SK-N-SH (cell line): ENCODE measurements at regions not wholly inside any gene's neighbourhood (a gene's known extent, or its start where the extent isn't known, plus 50 kb on each side); places are given as distances from the start of the nearest gene placed in this dataset.

Experiments
- CTCF ChIA-PET: fragments of 300-600, 350-600 bp; formaldehyde crosslinking; extraction: SDS; loops from one replicate; lab custom pipeline; 2021; lab: Yijun Ruan, JAX
- POLR2A ChIA-PET: fragments of 350-600 bp; sonication (Branson Sonifier 250); formaldehyde crosslinking; extraction: SDS; loops from one replicate; lab custom pipeline; 2020; ENCODE audit warnings: antibody characterized with exemption, inconsistent platforms; lab: Yijun Ruan, JAX
- DNase-seq: peaks from one replicate; pipeline ENCODE4 v3.0.0; 2012
- H2AFZ ChIP-seq: fragments of 200-600 bp; sonication (generic); 2 replicates; pipeline ENCODE4 v1.8.1; 2016; ENCODE audit warnings: antibody characterized with exemption, mild to moderate bottlenecking, low read depth
- H3F3A ChIP-seq: fragments of 200-600 bp; sonication (generic); replicated peaks from 2 replicates; pipeline ENCODE3; 2016; ENCODE audit warnings: antibody characterized with exemption, mild to moderate bottlenecking; ENCODE audit not compliant: insufficient read depth
- H3K27ac ChIP-seq, 2 experiments: fragments of 200-500 bp in 1 of 2; fragments of 200-600 bp in 1 of 2; sonication (Bioruptor generic) in 1 of 2; sonication (generic), shearing (Covaris generic) in 1 of 2; 2 replicates each; pipeline versions ENCODE4 v1.5.1 to v1.6.1; 2014 to 2016; ENCODE audit warnings: low read depth in 2 of 2, inconsistent platforms in 1 of 2, low read length in 1 of 2, mild to moderate bottlenecking in 1 of 2, mixed read lengths in 1 of 2
- H3K27me3 ChIP-seq: fragments of 200-600 bp; sonication (generic), shearing (Covaris generic); 2 replicates; pipeline ENCODE4 v1.6.1; 2016; ENCODE audit warnings: mixed run types; ENCODE audit not compliant: insufficient read depth
- H3K36me3 ChIP-seq, 2 experiments: fragments of 200-500 bp in 1 of 2; fragments of 200-600 bp in 1 of 2; sonication (Bioruptor generic) in 1 of 2; sonication (generic) in 1 of 2; replicated peaks in 1 of 2; 2 replicates each; pipeline versions ENCODE3 to v1.5.1; 2014 to 2016; ENCODE audit warnings: low read length in 1 of 2, mild to moderate bottlenecking in 1 of 2; ENCODE audit not compliant: insufficient read depth in 2 of 2, control insufficient read depth in 1 of 2
- H3K4me1 ChIP-seq, 2 experiments: fragments of 200-500 bp in 1 of 2; fragments of 200-600 bp in 1 of 2; sonication (Bioruptor generic) in 1 of 2; sonication (generic), shearing (Covaris generic) in 1 of 2; 2 replicates each; pipeline versions ENCODE4 v1.5.1 to v1.6.1; 2014 to 2016; ENCODE audit warnings: low read depth in 1 of 2, low read length in 1 of 2, mixed run types in 1 of 2; ENCODE audit not compliant: insufficient read depth in 2 of 2, control insufficient read depth in 1 of 2
- H3K4me2 ChIP-seq: fragments of 200-600 bp; sonication (generic), shearing (Covaris generic); 2 replicates; pipeline ENCODE4 v1.6.1; 2017; ENCODE audit warnings: mixed run types
- H3K4me3 ChIP-seq, 2 experiments: fragments of 200-500 bp in 1 of 2; fragments of 200-600 bp in 1 of 2; sonication (Bioruptor generic) in 1 of 2; sonication (generic), shearing (Covaris generic) in 1 of 2; 2 replicates each; pipeline versions ENCODE4 v1.5.1 to v1.8.1; 2014 to 2016; ENCODE audit warnings: low read depth in 2 of 2, inconsistent platforms in 1 of 2, low read length in 1 of 2, mild to moderate bottlenecking in 1 of 2, mixed read lengths in 1 of 2, moderate library complexity in 1 of 2
- H3K79me2 ChIP-seq: fragments of 200-600 bp; sonication (generic); 2 replicates; pipeline ENCODE4 v1.8.1; 2017; ENCODE audit warnings: mild to moderate bottlenecking; ENCODE audit not compliant: insufficient read depth
- H3K9ac ChIP-seq: fragments of 200-600 bp; sonication (generic); 2 replicates; pipeline ENCODE4 v1.6.1; 2017; ENCODE audit warnings: mixed run types
- H3K9me2 ChIP-seq: fragments of 200-600 bp; sonication (generic); 2 replicates; pipeline ENCODE4 v1.6.1; 2017; ENCODE audit warnings: mixed run types
- H3K9me3 ChIP-seq: fragments of 200-600 bp; sonication (generic); 2 replicates; pipeline ENCODE4 v1.6.1; 2017; ENCODE audit warnings: mixed run types, mild to moderate bottlenecking, moderate library complexity
- H4K20me1 ChIP-seq: fragments of 200-600 bp; sonication (generic); 2 replicates; pipeline ENCODE4 v1.6.1; 2017; ENCODE audit warnings: mild to moderate bottlenecking, mixed run types; ENCODE audit not compliant: insufficient read depth
- EP300 ChIP-seq, 2 experiments: IDR thresholded peaks; 2 replicates each; pipeline versions ENCODE4 v1.4.0 to v1.6.1; 2012; ENCODE audit warnings: borderline replicate concordance in 1 of 2, low read depth in 1 of 2, low read length in 1 of 2
- EZH2phosphoT487 ChIP-seq: fragments of 200-600 bp; sonication (generic); IDR thresholded peaks from 2 replicates; pipeline ENCODE4 v1.6.1; 2017; ENCODE audit warnings: low read depth, mixed run types, mild to moderate bottlenecking, antibody characterized with exemption, moderate library complexity, borderline replicate concordance
- FOSL2 ChIP-seq: IDR thresholded peaks from 2 replicates; pipeline ENCODE4 v1.4.0; 2012; ENCODE audit warnings: low read depth, mild to moderate bottlenecking, moderate library complexity, borderline replicate concordance
- FOXJ3 ChIP-seq: sonication (generic); formaldehyde crosslinking; IDR thresholded peaks from 2 replicates; pipeline ENCODE4 v1.5.1; 2020; ENCODE audit warnings: mild to moderate bottlenecking, missing genetic modification reagents
- FOXM1 ChIP-seq: IDR thresholded peaks from 2 replicates; pipeline ENCODE4 v1.4.0; 2012; ENCODE audit warnings: low read depth, mild to moderate bottlenecking
- GATA2 ChIP-seq: sonication (generic); formaldehyde crosslinking; IDR thresholded peaks from 2 replicates; pipeline ENCODE4 v1.5.0; 2020; ENCODE audit warnings: mild to moderate bottlenecking, missing genetic modification reagents
- JUND ChIP-seq: IDR thresholded peaks from 2 replicates; pipeline ENCODE4 v1.4.0; 2012
- MEF2A ChIP-seq: IDR thresholded peaks from 2 replicates; pipeline ENCODE4 v1.4.0; 2012; ENCODE audit warnings: low read depth, borderline replicate concordance
- NFIC ChIP-seq: IDR thresholded peaks from 2 replicates; pipeline ENCODE4 v1.4.0; 2012; ENCODE audit warnings: borderline replicate concordance
- NRF1 ChIP-seq: IDR thresholded peaks from 2 replicates; pipeline ENCODE4 v1.6.1; 2012; ENCODE audit warnings: low read depth, mild to moderate bottlenecking, low read length
- POLR2AphosphoS5 ChIP-seq: IDR thresholded peaks from 2 replicates; pipeline ENCODE4 v1.6.1; 2012; ENCODE audit warnings: low read depth, low read length
- RCOR1 ChIP-seq: fragments of 150-350 bp; IDR thresholded peaks from 2 replicates; pipeline ENCODE4 v1.6.1; 2017; ENCODE audit warnings: antibody characterized with exemption, low read length
- RFX5 ChIP-seq: IDR thresholded peaks from 2 replicates; pipeline ENCODE4 v1.6.1; 2012; ENCODE audit warnings: mild to moderate bottlenecking, improper control_type of control experiment, low read length
- RXRA ChIP-seq: IDR thresholded peaks from 2 replicates; pipeline ENCODE4 v1.4.0; 2012; ENCODE audit warnings: low read depth, mild to moderate bottlenecking, borderline replicate concordance
- SIN3A ChIP-seq: IDR thresholded peaks from 2 replicates; pipeline ENCODE4 v1.6.1; 2012; ENCODE audit warnings: low read depth, mild to moderate bottlenecking, low read length, moderate library complexity, borderline replicate concordance
- TCF12 ChIP-seq: IDR thresholded peaks from 2 replicates; pipeline ENCODE4 v1.4.0; 2012
- TEAD4 ChIP-seq: IDR thresholded peaks from 2 replicates; pipeline ENCODE4 v1.4.0; 2012; ENCODE audit warnings: mild to moderate bottlenecking, borderline replicate concordance; ENCODE audit not compliant: insufficient read depth
- YY1 ChIP-seq: IDR thresholded peaks from 2 replicates; pipeline ENCODE4 v1.4.0; 2012; ENCODE audit warnings: low read depth, mild to moderate bottlenecking
- WGBS: methylation state at CpG from one replicate; pipeline ENCODE4 v1.1.6; 2017; ENCODE audit warnings: low lambda C conversion rate; 5-methylcytosine and 5-hydroxymethylcytosine counted together
- TF ChIP-seq, protein P1 (sequence below): fragments of 150-350 bp; IDR thresholded peaks from 2 replicates; pipeline ENCODE4 v1.6.1; 2017; ENCODE audit warnings: antibody characterized with exemption, low read length, low read depth, borderline replicate concordance
- TF ChIP-seq, protein P2 (sequence below): IDR thresholded peaks from 2 replicates; pipeline ENCODE4 v1.4.0; 2012; ENCODE audit warnings: low read depth
- TF ChIP-seq, protein P3 (sequence below): IDR thresholded peaks from 2 replicates; pipeline ENCODE4 v1.4.0; 2012; ENCODE audit warnings: low read depth, borderline replicate concordance
- TF ChIP-seq, protein P4 (sequence below): fragments of 150-350 bp; IDR thresholded peaks from 2 replicates; pipeline ENCODE4 v1.6.1; 2016; ENCODE audit warnings: mild to moderate bottlenecking, low read depth, low read length
- TF ChIP-seq, protein P5 (sequence below): IDR thresholded peaks from 2 replicates; pipeline ENCODE4 v1.6.1; 2012; ENCODE audit warnings: mild to moderate bottlenecking, low read depth, low read length, moderate library complexity
- TF ChIP-seq, protein P6 (sequence below): fragments of 200-600 bp; sonication (generic); IDR thresholded peaks from 2 replicates; pipeline ENCODE4 v1.6.1; 2017; ENCODE audit warnings: antibody characterized with exemption, mild to moderate bottlenecking, moderate library complexity

DNA sequence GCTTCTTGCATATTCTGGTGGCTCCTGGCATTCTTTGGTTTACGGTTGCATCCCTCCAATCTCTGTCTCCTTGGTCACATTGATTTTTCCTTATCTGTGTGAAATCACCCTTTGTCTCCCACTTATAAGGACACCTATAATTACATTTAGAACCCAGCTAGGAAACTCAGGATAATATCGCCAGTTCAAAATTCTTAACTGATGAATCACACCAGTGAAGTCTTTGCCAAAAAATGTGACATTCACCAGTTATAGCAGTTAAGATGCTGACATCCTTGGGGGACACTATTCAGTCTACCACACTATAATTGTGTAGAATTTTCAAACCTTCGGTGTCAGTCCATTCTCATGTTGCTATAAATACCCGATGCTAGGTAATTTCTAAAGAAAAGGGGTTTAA is 320.2 kb downstream of the TMX3 start:
- ChIA-PET CTCF (no interaction called here), POLR2A (no interaction called here)
- TF ChIP-seq NRF1 (no peak), YY1 (no peak), NFIC (peak; percentile 41; the same call in 1 of the 2 replicates), FOXM1 (no peak), TEAD4 (0 out of 2 replicates have a peak, but pooled peaks have one; percentile 21), JUND (peak; percentile 67), RFX5 (no peak), FOSL2 (0 out of 2 replicates have a peak, but pooled peaks have one; percentile 30), FOXJ3 (CRISPR knock-in tag) (no peak), POLR2AphosphoS5 (no peak), TCF12 (peak; percentile 68), EZH2phosphoT487 (no peak), EP300 (IDR thresholded peaks at IDR 0.05; ENCODE audit: borderline replicate concordance in 1 of 2, low read depth in 1 of 2, low read length in 1 of 2) (peak in 1 of 2 experiments; percentile 60; a peak in 2 of 4 replicates), RXRA (no peak), GATA2 (CRISPR knock-in tag) (no peak), MEF2A (no peak), SIN3A (no peak), RCOR1 (no peak)
- TF ChIP-seq, protein P1, sequence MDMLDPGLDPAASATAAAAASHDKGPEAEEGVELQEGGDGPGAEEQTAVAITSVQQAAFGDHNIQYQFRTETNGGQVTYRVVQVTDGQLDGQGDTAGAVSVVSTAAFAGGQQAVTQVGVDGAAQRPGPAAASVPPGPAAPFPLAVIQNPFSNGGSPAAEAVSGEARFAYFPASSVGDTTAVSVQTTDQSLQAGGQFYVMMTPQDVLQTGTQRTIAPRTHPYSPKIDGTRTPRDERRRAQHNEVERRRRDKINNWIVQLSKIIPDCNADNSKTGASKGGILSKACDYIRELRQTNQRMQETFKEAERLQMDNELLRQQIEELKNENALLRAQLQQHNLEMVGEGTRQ: no peak
- TF ChIP-seq, protein P2, sequence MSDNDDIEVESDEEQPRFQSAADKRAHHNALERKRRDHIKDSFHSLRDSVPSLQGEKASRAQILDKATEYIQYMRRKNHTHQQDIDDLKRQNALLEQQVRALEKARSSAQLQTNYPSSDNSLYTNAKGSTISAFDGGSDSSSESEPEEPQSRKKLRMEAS: no peak
- TF ChIP-seq, protein P3, sequence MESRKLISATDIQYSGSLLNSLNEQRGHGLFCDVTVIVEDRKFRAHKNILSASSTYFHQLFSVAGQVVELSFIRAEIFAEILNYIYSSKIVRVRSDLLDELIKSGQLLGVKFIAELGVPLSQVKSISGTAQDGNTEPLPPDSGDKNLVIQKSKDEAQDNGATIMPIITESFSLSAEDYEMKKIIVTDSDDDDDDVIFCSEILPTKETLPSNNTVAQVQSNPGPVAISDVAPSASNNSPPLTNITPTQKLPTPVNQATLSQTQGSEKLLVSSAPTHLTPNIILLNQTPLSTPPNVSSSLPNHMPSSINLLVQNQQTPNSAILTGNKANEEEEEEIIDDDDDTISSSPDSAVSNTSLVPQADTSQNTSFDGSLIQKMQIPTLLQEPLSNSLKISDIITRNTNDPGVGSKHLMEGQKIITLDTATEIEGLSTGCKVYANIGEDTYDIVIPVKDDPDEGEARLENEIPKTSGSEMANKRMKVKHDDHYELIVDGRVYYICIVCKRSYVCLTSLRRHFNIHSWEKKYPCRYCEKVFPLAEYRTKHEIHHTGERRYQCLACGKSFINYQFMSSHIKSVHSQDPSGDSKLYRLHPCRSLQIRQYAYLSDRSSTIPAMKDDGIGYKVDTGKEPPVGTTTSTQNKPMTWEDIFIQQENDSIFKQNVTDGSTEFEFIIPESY: no peak
- TF ChIP-seq, protein P4, sequence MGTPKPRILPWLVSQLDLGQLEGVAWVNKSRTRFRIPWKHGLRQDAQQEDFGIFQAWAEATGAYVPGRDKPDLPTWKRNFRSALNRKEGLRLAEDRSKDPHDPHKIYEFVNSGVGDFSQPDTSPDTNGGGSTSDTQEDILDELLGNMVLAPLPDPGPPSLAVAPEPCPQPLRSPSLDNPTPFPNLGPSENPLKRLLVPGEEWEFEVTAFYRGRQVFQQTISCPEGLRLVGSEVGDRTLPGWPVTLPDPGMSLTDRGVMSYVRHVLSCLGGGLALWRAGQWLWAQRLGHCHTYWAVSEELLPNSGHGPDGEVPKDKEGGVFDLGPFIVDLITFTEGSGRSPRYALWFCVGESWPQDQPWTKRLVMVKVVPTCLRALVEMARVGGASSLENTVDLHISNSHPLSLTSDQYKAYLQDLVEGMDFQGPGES: no peak
- TF ChIP-seq, protein P5, sequence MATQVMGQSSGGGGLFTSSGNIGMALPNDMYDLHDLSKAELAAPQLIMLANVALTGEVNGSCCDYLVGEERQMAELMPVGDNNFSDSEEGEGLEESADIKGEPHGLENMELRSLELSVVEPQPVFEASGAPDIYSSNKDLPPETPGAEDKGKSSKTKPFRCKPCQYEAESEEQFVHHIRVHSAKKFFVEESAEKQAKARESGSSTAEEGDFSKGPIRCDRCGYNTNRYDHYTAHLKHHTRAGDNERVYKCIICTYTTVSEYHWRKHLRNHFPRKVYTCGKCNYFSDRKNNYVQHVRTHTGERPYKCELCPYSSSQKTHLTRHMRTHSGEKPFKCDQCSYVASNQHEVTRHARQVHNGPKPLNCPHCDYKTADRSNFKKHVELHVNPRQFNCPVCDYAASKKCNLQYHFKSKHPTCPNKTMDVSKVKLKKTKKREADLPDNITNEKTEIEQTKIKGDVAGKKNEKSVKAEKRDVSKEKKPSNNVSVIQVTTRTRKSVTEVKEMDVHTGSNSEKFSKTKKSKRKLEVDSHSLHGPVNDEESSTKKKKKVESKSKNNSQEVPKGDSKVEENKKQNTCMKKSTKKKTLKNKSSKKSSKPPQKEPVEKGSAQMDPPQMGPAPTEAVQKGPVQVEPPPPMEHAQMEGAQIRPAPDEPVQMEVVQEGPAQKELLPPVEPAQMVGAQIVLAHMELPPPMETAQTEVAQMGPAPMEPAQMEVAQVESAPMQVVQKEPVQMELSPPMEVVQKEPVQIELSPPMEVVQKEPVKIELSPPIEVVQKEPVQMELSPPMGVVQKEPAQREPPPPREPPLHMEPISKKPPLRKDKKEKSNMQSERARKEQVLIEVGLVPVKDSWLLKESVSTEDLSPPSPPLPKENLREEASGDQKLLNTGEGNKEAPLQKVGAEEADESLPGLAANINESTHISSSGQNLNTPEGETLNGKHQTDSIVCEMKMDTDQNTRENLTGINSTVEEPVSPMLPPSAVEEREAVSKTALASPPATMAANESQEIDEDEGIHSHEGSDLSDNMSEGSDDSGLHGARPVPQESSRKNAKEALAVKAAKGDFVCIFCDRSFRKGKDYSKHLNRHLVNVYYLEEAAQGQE: no peak
- TF ChIP-seq, protein P6, sequence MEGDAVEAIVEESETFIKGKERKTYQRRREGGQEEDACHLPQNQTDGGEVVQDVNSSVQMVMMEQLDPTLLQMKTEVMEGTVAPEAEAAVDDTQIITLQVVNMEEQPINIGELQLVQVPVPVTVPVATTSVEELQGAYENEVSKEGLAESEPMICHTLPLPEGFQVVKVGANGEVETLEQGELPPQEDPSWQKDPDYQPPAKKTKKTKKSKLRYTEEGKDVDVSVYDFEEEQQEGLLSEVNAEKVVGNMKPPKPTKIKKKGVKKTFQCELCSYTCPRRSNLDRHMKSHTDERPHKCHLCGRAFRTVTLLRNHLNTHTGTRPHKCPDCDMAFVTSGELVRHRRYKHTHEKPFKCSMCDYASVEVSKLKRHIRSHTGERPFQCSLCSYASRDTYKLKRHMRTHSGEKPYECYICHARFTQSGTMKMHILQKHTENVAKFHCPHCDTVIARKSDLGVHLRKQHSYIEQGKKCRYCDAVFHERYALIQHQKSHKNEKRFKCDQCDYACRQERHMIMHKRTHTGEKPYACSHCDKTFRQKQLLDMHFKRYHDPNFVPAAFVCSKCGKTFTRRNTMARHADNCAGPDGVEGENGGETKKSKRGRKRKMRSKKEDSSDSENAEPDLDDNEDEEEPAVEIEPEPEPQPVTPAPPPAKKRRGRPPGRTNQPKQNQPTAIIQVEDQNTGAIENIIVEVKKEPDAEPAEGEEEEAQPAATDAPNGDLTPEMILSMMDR: no peak

More for the DNA sequence above, 320.2 kb downstream of the TMX3 start:
- H3K79me2 ChIP-seq: no peaks in the 10 kb centered on the region
- no peaks in the 10 kb centered on the region for H3K9me2 ChIP-seq
- no peaks in the 10 kb centered on the region for H3F3A ChIP-seq
- no peak overlapping the region for H3K4me2 ChIP-seq
- WGBS: 69% methylated on average over 4 of the region's 4 CpGs
- H3K36me3 ChIP-seq: no peaks in the 10 kb centered on the region
- no peak overlapping the region for H2AFZ ChIP-seq
- H3K4me3 ChIP-seq: no peak overlapping the region
- H3K9ac ChIP-seq: no peak overlapping the region
- H3K27ac ChIP-seq: no peak overlapping the region
- no peaks in the 10 kb centered on the region for H4K20me1 ChIP-seq
- DNase-seq: no peak
- no peaks in the 10 kb centered on the region for H3K9me3 ChIP-seq
- H3K27me3 ChIP-seq: no peaks in the 10 kb centered on the region
- no peaks in the 10 kb centered on the region for H3K4me1 ChIP-seq
